GM12892 (cell line): ENCODE measurements at regions not wholly inside any gene's neighbourhood (a gene's known extent, or its start where the extent isn't known, plus 50 kb on each side); places are given as distances from the start of the nearest gene placed in this dataset.

ENCODE experiments used
- POLR2A ChIP-seq: IDR thresholded peaks from 2 replicates; pipeline ENCODE4 v1.6.1; 2011; ENCODE audit warnings: low read depth, low read length, control low read depth
- POLR2AphosphoS5 ChIP-seq: IDR thresholded peaks from 2 replicates; pipeline ENCODE4 v1.6.1; 2011; ENCODE audit warnings: low read depth, low read length, control low read depth
- TAF1 ChIP-seq: IDR thresholded peaks from 2 replicates; pipeline ENCODE4 v1.6.1; 2011; ENCODE audit warnings: low read depth, mild to moderate bottlenecking, control low read depth, low read length, borderline replicate concordance

- TF ChIP-seq POLR2A (no peak), POLR2AphosphoS5 (no peak), TAF1 (no peak)
Measured at GRCh38 chr4:58940167-58940566, 1830.0 kb upstream of the IGFBP7 start.
